GM18520 (cell line): ENCODE measurements at regions not wholly inside any gene's neighbourhood (a gene's known extent, or its start where the extent isn't known, plus 50 kb on each side); places are given as distances from the start of the nearest gene placed in this dataset.
A peak's percentile ranks its signal among the peaks of the same experiment; 100 is the strongest.

ENCODE experiments used
- ATAC-seq: cut with Tn5 transposase; IDR thresholded peaks from one replicate; pipeline ENCODE4 v1.9.1; 2021; ENCODE audit not compliant: unreplicated experiment

- ATAC-seq: no peak
Measured at GRCh38 chr13:77480066-77480465, 55.4 kb upstream of the SCEL start.

- no peak for ATAC-seq
Measured at GRCh38 chr13:77479326-77479725, 56.2 kb upstream of the SCEL start.

DNA sequence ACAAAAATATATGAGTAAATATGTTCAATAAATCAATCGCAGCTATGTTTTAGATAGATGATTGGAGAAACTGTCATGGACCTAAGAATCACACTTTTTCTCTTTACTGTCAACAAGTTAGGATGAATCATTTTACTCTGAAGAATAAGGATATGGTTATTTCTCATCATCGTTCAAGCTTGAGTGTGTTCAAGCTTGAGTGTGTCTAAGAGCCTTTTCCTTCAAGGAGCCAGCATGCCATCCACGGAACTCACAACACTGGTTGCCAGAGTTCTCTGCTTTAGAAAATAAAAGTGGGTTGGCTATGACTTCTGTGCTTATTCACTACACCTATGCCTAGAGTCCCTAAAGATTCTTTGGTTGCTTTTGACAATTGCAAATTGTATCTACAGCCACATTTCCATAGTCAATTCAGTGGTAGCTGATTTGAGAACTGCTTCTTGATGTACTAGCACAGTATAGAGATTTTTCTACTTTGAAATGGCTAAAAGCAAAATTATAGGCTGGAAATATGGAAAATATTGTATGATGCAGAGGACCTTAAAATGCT, 58.1 kb upstream of the SCEL start:
- no peak for ATAC-seq

- no peak for ATAC-seq
Measured at GRCh38 chr13:77476456-77476855, 59.0 kb upstream of the SCEL start.

GRCh38 chr13:77475345-77476084, 60.0 kb upstream of the SCEL start:
- no peak for ATAC-seq

DNA sequence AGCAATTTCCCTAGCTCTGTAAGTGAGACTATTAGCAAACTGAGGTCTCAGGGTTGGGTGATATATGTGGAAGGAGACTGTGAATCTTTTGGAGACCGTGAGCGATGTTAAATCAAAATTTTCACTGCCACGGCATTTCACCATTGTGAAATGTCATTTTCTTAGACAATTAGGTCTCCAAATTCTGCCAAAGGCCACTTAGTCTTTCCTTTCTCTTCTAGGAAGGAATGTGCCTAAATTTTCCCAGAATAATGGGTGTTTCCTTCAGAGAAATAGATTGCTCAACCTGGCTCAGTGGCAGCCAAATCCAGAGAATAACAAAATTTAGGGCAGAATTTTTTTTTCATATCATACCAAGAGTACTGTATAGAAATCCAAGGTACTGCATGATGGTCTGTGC, 64.5 kb upstream of the SCEL start:
- ATAC-seq: no peak

GRCh38 chr13:77466753-77467422, 68.6 kb upstream of the SCEL start:
- ATAC-seq: no peak

DNA sequence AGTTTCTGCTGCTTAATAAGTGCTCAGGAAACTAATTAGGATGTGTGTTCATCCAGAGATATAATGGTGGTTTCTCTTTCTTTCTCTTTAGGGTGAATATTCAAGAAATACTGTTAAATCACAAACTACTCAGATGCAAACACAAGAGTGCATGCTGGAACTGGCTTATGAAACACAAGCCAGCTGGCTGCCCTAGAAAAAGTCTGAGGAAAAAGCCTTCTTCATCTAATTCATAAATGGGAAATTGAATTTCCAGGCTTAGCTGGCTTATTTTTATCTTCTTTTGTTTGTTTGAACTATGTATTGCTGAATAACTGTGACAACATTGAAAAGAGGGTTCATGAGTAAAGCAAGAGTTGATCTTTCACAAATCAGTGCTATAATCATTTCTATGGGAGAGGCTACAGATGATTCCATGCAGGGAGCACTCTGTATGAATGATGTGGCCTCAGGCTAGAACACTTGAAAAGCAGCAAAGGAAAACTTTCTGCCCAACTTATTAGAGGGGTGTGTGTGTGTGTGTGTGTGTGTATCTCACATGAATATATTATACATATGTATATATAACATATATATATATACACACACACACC, 69.8 kb upstream of the SCEL start:
- no peak for ATAC-seq

GRCh38 chr13:77460195-77460594, 75.3 kb upstream of the SCEL start:
- no peak for ATAC-seq

GRCh38 chr13:77459592-77459991, 75.9 kb upstream of the SCEL start:
- ATAC-seq: no peak

DNA sequence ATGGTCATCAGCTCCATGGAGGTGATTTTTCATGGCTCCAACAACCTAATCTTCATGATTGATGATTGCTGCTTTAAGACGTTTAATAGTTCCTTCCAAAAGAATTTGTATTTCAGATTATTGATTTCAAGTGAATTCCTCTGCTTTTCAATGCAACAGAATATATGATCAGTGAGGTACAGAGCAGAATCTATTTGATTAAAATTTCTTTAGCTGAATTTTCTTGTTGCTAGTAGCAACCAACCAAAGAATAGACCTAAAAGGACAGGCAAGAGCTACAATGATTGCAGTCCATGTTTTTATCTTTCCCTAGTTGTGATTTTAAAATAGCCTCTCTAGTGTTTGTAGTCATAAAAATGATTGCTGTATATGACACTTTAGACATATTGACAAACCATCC, 76.8 kb upstream of the SCEL start:
- no peak for ATAC-seq

GRCh38 chr13:77457966-77458365, 77.5 kb upstream of the SCEL start:
- ATAC-seq: no peak

- no peak for ATAC-seq
Measured at GRCh38 chr13:77456271-77456670, 79.2 kb upstream of the SCEL start.

- ATAC-seq: no peak
Measured at GRCh38 chr13:77449265-77449664, 86.2 kb upstream of the SCEL start.

DNA sequence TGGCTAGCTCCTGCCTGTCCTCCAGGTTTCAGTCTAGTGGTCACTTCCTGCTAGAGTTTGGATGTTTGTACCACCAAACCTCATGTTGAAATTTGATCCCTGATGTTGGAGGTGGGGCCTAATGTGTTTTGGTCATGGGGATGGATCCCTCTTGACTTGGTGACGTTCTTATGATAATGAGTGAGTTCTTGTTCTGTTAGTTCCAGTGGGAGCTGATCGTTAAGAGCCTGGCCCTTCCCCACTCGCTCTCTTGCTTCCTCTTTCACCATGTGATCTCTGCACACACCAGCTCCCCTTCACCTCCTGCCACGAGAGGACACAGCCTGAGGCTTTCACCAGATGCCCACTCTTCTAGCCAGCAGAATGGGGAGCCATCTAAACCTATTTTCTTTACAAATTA, 86.8 kb upstream of the SCEL start:
- ATAC-seq: no peak

GRCh38 chr13:77443511-77443910, 92.0 kb upstream of the SCEL start:
- ATAC-seq: no peak

DNA sequence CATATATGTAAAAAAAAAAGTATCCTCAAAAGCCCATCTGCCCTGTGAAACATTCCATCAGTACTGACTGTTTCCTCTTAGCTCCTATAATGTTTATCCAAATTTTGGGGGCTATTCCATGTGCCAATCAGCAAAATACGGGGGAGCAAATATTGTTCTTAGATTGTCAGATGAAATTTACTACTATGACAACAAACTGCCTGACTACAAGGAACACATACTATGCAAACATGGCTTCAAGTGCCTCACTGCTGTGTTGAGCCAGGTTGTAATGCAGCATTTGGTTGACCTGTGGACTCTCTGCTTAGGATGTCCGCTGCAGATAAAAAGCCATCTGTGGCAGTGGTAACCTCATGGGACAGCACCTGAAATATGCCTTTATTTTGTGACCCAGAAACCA, 98.2 kb upstream of the SCEL start:
- ATAC-seq: no peak

DNA sequence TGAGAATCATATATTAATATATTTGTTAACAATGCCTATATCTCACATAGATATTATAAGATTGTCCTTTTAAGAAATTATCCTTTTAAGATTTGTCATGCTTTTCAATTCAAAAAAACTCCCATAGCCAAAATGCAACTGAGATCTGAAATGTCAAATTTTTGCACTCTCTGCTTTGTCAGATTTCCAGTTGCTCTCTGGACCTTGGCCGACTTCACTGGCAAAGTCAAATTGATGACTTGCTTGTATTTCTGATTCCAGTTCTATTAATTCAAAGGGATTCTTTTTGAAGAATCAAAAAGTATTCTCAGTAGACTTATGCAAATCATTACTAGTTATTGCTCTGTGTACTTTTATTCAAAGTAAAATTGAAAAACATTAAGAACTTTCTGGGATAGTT, 101.2 kb upstream of the SCEL start:
- no peak for ATAC-seq

DNA sequence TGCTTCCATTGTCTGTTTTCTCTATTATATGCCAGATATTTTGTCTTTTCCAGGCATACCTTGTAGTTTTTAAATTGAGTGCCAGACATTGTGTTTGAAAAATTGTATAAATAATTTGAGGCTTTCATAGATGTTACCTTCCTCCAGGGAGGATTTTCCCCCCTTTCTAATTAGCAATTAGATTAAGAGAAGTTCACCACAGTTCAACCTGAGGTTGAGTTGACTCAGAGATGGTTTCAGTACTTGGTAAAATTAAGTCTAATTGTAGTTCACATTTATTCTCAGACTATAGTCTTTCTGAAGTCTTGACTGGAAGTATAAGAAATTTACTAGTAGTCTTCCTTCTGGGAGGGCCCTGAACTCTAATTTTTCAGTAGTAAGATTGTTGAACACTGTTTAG, 104.1 kb upstream of the SCEL start:
- ATAC-seq: no peak

GRCh38 chr13:77430377-77430951, 103.6 kb upstream of the MYCBP2 start:
- peak; percentile 41 for ATAC-seq

DNA sequence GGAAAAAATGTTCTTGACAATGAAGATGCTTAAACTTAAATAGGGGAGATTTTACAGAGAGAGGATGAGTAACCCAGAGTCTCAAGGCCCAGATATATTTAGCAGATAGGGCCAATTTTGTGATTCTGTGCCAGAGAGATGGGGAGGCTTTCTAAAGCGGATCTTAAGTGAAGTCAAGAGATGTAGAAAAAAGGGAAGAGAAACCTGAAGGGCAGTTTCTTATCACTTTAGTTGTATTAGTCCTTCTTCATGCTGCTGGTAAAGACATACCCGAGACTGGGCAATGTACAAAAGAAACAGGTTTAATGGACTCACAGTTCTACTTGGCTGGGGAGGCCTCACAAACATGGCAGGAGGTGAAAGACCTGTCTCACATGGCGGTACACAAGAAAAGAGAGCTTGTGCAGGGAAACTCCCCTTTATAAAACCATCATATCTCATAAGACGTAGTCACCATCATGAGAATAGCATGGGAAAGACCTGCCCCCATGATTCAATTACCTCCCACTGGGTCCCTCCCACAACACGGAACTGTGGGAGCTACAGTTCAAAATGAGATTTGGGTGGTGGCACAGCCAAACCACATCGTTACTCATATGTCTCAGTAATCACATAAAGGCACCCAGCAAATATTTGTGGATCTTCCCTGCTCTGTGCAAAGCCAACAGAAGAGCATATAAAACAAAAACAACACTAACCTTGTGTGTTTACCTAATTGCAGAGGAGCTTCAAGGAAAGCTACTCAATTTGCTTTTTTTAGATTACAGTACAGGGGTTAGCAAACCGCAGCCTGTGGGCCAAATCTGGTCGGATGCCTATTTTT, 102.6 kb upstream of the MYCBP2 start:
- peak; percentile 52 for ATAC-seq
